Central memory CD8-positive, alpha-beta T cell (primary cell): ENCODE measurements at regions not wholly inside any gene's neighbourhood (a gene's known extent, or its start where the extent isn't known, plus 50 kb on each side); places are given as distances from the start of the nearest gene placed in this dataset.

ENCODE experiments used
- ATAC-seq: fragments of 150-1000 bp; cut with Tn5 transposase; replicated peaks from 2 replicates; pipeline ENCODE4 v1.10.0; 2022; ENCODE audit warnings: mild to moderate bottlenecking, moderate FRiP score, moderate number of reproducible peaks; ENCODE audit not compliant: poor library complexity, severe bottlenecking; ENCODE audit errors: extremely low read depth
- DNase-seq, 2 donors: peaks; one replicate each; pipeline ENCODE4 v3.0.0; 2021; ENCODE audit warnings: low spot score in 2 of 2
- H3K27ac Mint-ChIP-seq: one replicate; pipeline ENCODE4 v1.8.0; 2022; ENCODE audit warnings: low read depth, mild to moderate bottlenecking, moderate library complexity, mixed read lengths
- H3K27me3 Mint-ChIP-seq: one replicate; pipeline ENCODE4 v1.8.0; 2022; ENCODE audit warnings: mixed read lengths
- H3K36me3 Mint-ChIP-seq: one replicate; pipeline ENCODE4 v1.8.0; 2022; ENCODE audit warnings: mild to moderate bottlenecking, moderate library complexity, mixed read lengths; ENCODE audit not compliant: insufficient read depth
- H3K4me1 Mint-ChIP-seq: one replicate; pipeline ENCODE4 v1.8.0; 2022; ENCODE audit warnings: mixed read lengths
- H3K4me3 Mint-ChIP-seq: one replicate; pipeline ENCODE4 v1.8.0; 2022; ENCODE audit warnings: mild to moderate bottlenecking, moderate library complexity, mixed read lengths
- H3K9me3 Mint-ChIP-seq: one replicate; pipeline ENCODE4 v1.8.0; 2022; ENCODE audit warnings: mixed read lengths

GRCh38 chr11:120030411-120030810 is 107.5 kb downstream of the TRIM29 start:
- no peaks in the 10 kb centered on the region for H3K9me3 Mint-ChIP-seq
- no peak overlapping the region for H3K27ac Mint-ChIP-seq
- peaks cover 55% of the 10 kb centered on the region for H3K27me3 Mint-ChIP-seq
- H3K36me3 Mint-ChIP-seq: peaks cover 1% of the 10 kb centered on the region
- ATAC-seq (no peak), DNase-seq (no peak)
- peaks cover 5% of the 10 kb centered on the region for H3K4me1 Mint-ChIP-seq
- no peak overlapping the region for H3K4me3 Mint-ChIP-seq

DNA sequence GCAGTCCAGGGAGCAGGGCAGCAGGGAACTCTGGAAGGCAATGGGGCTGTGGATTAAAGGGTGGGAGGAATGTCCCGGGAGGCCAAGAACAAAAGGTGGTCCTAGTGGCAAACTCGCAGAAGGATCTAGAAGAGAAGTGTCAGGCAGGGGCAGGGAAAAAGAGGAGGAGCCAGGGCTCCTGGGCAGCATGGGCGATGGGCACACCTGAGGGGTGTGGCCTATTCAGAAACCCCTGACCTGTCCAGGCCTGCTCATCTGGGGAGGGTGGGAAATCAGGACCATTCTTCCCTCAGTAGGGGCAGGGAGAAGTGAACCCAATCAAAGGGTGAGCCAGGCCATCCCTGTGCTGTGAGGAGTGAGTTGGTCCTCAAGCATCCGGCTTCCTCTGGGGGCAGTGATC is 108.6 kb downstream of the TRIM29 start:
- H3K4me1 Mint-ChIP-seq: peaks cover 5% of the 10 kb centered on the region
- H3K9me3 Mint-ChIP-seq: no peaks in the 10 kb centered on the region
- ATAC-seq (no peak), DNase-seq (no peak)
- H3K4me3 Mint-ChIP-seq: no peak overlapping the region
- peaks cover 1% of the 10 kb centered on the region for H3K36me3 Mint-ChIP-seq
- peaks cover 44% of the 10 kb centered on the region for H3K27me3 Mint-ChIP-seq
- no peak overlapping the region for H3K27ac Mint-ChIP-seq

- Mint-ChIP-seq H3K4me1 (peaks cover 5% of the 10 kb centered on the region), H3K4me3 (no peak overlapping the region), H3K36me3 (peaks cover 1% of the 10 kb centered on the region), H3K9me3 (no peaks in the 10 kb centered on the region), H3K27ac (no peak overlapping the region), H3K27me3 (peaks cover 45% of the 10 kb centered on the region)
- ATAC-seq (no peak), DNase-seq (no peak)
Measured at GRCh38 chr11:120028897-120029258, 109.0 kb downstream of the TRIM29 start.

- ATAC-seq (no peak), DNase-seq (no peak)
- Mint-ChIP-seq H3K27ac (no peak overlapping the region), H3K36me3 (peaks cover 1% of the 10 kb centered on the region), H3K4me3 (no peak overlapping the region), H3K27me3 (peaks cover 50% of the 10 kb centered on the region), H3K9me3 (no peaks in the 10 kb centered on the region), H3K4me1 (peaks cover 5% of the 10 kb centered on the region)
Measured at GRCh38 chr11:120028181-120028896, 109.6 kb downstream of the TRIM29 start.

GRCh38 chr11:120027546-120028180 is 110.2 kb downstream of the TRIM29 start:
- peaks cover 5% of the 10 kb centered on the region for H3K4me1 Mint-ChIP-seq
- no peak for ATAC-seq
- H3K36me3 Mint-ChIP-seq: peaks cover 1% of the 10 kb centered on the region
- H3K9me3 Mint-ChIP-seq: no peaks in the 10 kb centered on the region
- no peak for DNase-seq
- no peak overlapping the region for H3K27ac Mint-ChIP-seq
- no peak overlapping the region for H3K4me3 Mint-ChIP-seq
- H3K27me3 Mint-ChIP-seq: peaks cover 53% of the 10 kb centered on the region

DNA sequence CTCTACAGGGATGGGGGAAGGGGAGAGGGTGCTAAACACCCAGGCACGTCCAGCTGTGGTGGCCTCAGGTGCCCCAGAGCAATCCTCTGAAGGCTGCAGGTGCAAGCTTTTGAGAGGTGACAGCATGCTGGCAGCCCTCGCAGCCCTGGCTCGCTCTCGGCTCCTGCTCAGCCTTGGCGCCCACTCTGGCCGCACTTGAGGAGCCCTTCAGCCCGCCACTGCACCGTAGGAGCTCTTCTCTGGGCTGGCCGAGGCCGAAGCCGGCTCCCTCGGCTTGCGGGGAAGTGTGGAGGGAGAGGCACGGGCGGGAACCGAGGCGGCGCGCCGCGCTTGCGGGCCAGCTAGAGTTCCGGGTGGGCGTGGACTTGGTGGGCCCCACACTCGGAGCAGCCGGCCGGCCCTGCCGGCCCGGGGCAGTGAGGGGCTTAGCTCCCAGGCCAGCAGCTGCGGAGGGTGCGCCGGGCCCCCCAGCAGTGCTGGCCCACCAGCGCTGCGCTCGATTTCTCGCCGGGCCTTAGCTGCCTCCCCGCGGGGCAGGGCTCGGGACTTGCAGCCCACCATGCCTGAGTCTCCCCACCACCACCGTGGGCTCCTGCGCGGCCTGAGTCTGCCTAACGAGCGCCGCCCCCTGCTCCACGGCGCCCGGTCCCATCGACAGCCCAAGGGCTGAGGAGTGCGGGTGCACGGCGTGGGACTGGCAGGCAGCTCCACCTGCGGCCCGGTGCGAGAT is 112.1 kb downstream of the TRIM29 start:
- peaks cover 46% of the 10 kb centered on the region for H3K27me3 Mint-ChIP-seq
- H3K4me3 Mint-ChIP-seq: no peak overlapping the region

DNA sequence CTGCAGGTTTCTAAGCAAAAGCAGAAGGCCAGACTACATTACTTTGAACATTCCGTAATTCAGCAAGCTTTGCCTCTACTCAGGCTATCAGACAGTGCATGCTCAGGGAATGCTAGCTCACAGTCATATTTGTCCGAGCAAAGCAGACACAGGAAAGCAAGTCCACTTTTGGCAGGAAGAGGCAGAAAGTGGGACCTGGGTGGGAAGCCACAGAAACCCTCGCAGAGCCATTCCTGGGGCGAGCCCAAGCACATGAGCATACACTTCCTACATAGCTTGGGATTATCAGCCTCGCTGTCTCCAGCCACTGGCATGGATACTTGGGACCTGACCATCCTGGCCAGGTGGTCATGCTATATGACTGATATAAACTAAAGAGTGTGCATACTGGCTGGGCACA is 113.3 kb downstream of the TRIM29 start:
- H3K27ac Mint-ChIP-seq: no peak overlapping the region
- peaks cover 5% of the 10 kb centered on the region for H3K4me1 Mint-ChIP-seq
- ATAC-seq (no peak), DNase-seq (no peak)
- H3K27me3 Mint-ChIP-seq: peaks cover 48% of the 10 kb centered on the region
- H3K36me3 Mint-ChIP-seq: no peaks in the 10 kb centered on the region
- H3K4me3 Mint-ChIP-seq: no peak overlapping the region
- no peaks in the 10 kb centered on the region for H3K9me3 Mint-ChIP-seq

More for the DNA sequence above, 112.1 kb downstream of the TRIM29 start:
- Mint-ChIP-seq H3K9me3 (no peaks in the 10 kb centered on the region), H3K36me3 (no peaks in the 10 kb centered on the region), H3K27ac (no peak overlapping the region), H3K4me1 (peaks cover 5% of the 10 kb centered on the region)
- no peak for DNase-seq
- no peak for ATAC-seq

GRCh38 chr11:120024046-120024445 is 113.9 kb downstream of the TRIM29 start:
- H3K4me3 Mint-ChIP-seq: no peak overlapping the region
- H3K36me3 Mint-ChIP-seq: no peaks in the 10 kb centered on the region
- H3K27ac Mint-ChIP-seq: no peak overlapping the region
- ATAC-seq: no peak
- peaks cover 5% of the 10 kb centered on the region for H3K4me1 Mint-ChIP-seq
- H3K27me3 Mint-ChIP-seq: peaks cover 43% of the 10 kb centered on the region
- H3K9me3 Mint-ChIP-seq: no peaks in the 10 kb centered on the region
- DNase-seq: no peak

DNA sequence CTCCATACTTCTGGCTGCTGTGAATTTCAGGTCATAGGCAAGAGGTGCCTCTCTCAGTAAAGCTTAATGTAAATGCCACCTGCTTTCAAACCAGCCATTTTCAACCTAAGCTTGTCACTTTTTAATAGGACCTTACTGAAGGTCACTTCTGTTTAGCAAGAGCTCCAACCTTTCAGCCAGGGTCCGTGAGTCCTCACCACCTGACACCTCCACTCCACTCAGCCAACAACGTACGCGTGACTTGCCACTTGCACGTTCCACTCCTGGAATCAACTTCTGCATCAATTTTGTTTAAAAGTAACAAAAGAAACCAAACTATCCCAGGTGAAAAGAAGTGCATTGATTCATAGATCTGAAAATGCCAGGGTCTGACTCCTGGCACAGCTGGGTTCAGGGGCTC is 114.4 kb downstream of the TRIM29 start:
- H3K27ac Mint-ChIP-seq: no peak overlapping the region
- ATAC-seq (no peak), DNase-seq (no peak)
- peaks cover 39% of the 10 kb centered on the region for H3K27me3 Mint-ChIP-seq
- H3K9me3 Mint-ChIP-seq: no peaks in the 10 kb centered on the region
- no peak overlapping the region for H3K4me3 Mint-ChIP-seq
- H3K36me3 Mint-ChIP-seq: no peaks in the 10 kb centered on the region
- H3K4me1 Mint-ChIP-seq: peaks cover 5% of the 10 kb centered on the region

DNA sequence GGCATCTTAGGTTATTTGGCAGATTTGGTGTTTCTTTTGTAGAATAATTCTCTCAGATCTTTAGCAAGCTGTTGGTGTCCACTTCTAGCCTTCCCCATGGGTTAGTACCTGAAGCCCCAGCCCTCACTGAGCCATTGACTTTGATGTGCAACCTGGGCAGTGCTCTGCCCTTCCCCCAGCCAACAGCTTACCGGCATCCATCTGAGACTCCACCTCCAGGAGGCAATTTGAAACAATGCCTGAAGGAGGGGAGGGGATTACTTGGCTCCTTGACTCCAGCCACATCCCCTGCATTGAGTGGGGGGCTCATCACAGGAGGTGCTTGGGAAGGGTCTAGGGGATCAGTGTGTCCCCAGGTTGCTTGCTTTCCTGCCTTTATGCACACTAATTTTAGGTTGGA is 114.8 kb downstream of the TRIM29 start:
- Mint-ChIP-seq H3K27ac (no peak overlapping the region), H3K9me3 (no peaks in the 10 kb centered on the region), H3K4me3 (no peak overlapping the region)

DNA sequence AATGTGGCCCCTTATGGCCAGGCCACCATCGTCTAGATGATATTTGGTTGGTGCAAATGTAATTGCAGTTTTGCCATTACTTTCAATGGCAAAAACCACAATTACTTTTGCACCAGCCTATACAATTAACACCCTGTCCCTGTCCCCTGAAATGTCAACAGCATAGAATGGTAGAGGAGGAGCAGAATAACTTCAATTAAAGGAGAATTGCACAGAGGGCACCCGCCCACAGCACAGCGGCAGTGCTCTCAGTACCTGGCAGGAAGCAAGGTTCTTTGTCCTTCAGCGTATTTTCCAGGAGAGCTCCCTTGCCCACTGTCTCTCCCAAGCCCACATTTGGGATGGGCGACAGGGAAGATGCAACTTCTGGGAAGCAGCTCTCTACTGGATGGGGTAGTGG is 115.3 kb downstream of the TRIM29 start:
- Mint-ChIP-seq H3K9me3 (no peaks in the 10 kb centered on the region), H3K4me3 (no peak overlapping the region), H3K4me1 (peaks cover 5% of the 10 kb centered on the region), H3K27me3 (peaks cover 43% of the 10 kb centered on the region), H3K36me3 (no peaks in the 10 kb centered on the region), H3K27ac (no peak overlapping the region)
- DNase-seq (no peak), ATAC-seq (no peak)

More for the DNA sequence above, 114.8 kb downstream of the TRIM29 start:
- DNase-seq (no peak), ATAC-seq (no peak)
- Mint-ChIP-seq H3K4me1 (peaks cover 5% of the 10 kb centered on the region), H3K27me3 (peaks cover 40% of the 10 kb centered on the region), H3K36me3 (no peaks in the 10 kb centered on the region)

DNA sequence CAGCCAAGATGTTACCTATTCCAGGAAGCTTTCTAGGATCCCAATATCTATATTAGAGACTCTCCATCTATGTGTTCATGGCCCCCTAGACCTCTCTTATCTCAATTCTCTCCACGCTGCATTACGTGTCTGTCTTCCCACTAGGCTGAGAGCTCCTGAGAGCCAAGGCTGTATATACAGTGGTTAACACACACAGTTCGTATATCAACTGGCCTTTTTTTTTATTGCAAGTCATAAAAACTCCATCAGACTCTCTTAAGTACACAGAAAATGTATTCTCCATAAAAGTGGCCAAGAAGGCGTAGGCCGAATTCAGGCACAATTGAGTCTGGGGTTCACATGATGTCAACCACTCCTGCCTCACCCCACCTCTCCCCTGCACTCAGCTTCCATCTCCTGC is 115.9 kb downstream of the TRIM29 start:
- DNase-seq (no peak), ATAC-seq (no peak)
- Mint-ChIP-seq H3K27ac (no peak overlapping the region), H3K36me3 (no peaks in the 10 kb centered on the region), H3K4me1 (no peaks in the 10 kb centered on the region), H3K27me3 (peaks cover 43% of the 10 kb centered on the region), H3K9me3 (no peaks in the 10 kb centered on the region), H3K4me3 (no peak overlapping the region)
